D341Med (cell line): ENCODE measurements at regions not wholly inside any gene's neighbourhood (a gene's known extent, or its start where the extent isn't known, plus 50 kb on each side); places are given as distances from the start of the nearest gene placed in this dataset.

Experiments used
- DNase-seq: peaks from one replicate; pipeline ENCODE4 v3.0.0; 2012; ENCODE audit warnings: low spot score

- DNase-seq: no peak
Observed at GRCh38 chr2:226078666-226079065, 679.2 kb downstream of the NYAP2 start.

DNA sequence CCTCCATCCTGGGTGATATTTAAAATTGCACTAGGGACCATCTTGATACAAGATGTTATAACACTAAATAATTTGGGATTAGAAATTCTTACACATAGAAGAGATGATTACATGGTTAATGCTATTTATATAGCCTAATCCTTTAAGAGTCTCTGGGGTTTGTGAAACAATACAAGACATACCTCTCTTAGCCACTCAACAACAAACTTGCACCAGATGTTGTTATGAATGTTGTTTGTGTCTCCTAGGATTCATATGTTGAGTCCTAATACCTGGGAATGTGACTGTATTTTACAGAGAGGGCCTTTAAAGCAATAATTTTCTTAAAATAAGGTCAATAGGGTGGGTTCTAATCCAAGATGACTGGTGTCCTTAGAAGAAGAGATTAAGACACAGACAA lies 678.3 kb downstream of the NYAP2 start:
- no peak for DNase-seq

- no peak for DNase-seq
Observed at GRCh38 chr2:226077031-226077430, 677.5 kb downstream of the NYAP2 start.

GRCh38 chr2:226076529-226076928 lies 677.0 kb downstream of the NYAP2 start:
- no peak for DNase-seq

- no peak for DNase-seq
Observed at GRCh38 chr2:226074391-226074790, 674.9 kb downstream of the NYAP2 start.

DNA sequence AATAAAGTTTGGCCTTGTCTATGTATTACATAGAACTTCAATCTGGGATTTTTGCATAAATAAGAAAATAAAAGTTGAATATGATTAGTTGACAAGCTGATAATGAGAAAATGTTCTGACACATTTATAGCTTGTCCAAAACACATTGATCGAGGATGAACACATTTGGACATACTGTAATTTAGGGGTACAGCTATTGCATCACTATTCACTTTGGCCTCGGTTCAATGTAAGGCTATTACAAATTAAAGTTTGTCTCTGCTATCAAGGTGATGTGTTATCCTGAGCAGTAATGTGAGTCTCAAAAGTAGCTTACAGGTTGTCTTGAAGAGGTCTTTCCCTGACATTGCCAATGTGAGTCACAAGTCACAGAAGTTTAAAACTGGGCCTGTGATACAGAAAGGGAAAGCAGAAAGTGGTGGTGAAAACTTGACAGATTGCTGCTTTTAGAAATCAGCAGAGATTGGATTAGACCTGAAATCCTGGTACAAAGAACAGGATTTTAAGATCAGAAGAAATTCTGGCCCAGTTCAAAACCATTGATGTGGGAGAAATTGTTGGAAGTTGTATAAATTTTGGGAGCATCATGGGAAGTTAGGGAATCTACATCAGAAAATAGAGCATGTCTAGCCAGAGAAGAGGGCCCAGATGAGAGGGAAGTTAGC lies 674.1 kb downstream of the NYAP2 start:
- DNase-seq: no peak

DNA sequence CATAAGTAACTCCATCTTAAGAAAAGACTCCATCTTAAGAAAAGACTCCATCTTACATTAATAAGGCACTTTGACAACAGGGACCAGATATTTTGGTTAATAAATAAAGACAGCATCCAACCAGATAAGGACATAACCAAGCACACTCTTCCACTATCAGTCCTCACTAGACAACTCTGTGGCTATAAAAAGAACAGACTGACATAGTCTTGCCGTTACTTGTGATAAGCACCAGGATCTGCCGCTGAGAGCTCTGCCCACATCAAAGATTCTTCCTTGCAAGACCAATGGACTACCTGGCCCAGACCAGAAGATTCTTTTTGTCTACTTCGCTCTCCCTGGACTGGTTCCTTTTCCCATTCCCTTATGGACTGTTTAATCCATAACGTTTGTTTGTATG lies 667.4 kb downstream of the NYAP2 start:
- no peak for DNase-seq

DNA sequence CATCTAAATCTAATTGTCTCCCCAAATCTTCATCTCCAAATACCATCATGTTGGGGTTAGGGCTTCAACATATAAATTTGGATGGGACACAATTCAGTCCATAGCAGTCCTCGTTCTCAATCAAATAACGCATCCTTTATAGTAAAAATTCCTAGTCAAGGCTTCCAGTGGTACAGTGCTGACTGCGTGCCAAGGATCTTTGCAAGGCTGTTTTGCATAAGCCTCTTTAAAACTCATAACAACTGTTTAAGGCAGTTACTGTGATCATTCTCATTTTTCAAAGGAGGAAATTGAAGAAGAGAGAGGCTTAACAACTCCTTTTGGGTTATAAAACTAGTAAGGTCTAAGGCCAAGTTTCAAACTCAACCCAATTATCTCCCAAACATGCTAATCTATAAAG lies 666.9 kb downstream of the NYAP2 start:
- DNase-seq: no peak

- no peak for DNase-seq
Observed at GRCh38 chr2:226064932-226065570, 665.5 kb downstream of the NYAP2 start.

DNA sequence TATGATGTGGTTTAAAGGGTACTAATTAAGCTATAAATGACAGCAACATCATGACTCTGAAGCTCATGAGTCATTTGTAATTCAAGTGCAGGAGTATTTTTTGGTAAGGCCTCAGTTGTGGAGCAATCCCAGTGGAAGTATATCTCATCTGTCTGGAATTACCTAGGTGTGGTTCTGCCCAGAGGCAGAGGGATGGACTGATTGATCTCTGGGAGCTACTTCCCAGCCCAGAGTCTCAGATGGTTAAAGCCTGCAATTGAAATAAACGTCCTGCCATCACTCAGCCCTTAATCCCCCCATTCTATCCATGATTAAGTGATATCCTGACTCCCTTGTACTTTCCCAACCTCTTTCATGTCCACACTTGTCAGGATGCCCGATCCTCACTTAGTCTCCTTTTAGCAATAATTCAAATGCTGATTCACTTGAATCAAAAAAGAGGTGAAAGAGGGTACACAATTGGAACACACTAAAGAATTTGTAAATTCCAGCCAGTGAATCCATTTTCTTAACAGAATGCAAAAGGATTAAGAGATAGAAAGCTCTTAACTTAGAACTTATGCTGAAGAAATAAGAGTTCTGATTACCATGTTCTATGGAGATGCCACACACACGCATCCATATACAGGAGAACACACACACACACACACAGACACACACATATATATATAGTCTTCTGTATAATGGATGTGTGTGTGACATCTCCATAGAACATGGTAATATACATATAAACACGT lies 664.4 kb downstream of the NYAP2 start:
- DNase-seq: no peak

DNA sequence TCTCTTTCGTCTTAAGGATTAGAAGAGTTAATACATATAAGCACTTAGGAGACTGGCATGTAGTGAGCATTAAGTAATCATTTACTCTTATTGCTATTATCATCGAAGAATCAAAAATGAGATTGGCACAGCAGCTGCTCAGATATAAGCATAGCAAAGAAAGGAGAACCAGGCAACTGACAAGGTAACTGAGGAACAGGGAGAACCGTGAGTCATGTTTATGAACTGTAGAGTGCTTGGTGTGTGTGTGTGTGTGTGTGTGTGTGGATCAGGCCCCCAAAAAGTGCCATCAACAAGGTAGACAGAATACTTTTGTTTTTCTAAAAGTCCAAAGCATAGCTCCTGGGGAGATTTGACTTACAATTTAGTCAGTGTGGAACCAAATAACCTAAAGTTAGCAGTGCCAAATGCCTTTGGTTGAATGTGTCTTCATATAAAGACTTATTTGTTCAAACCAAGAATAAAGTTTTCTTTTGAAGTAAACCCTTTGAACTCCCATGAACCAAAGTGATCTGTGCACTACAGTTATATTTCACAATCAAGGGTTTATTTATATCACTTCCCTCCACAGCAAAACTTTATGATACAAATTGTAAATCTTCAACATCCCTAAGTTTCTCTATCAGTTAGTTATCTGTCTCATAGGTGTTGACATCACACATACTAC lies 660.6 kb downstream of the NYAP2 start:
- DNase-seq: no peak

- DNase-seq: no peak
Observed at GRCh38 chr2:226057914-226058313, 658.4 kb downstream of the NYAP2 start.

DNA sequence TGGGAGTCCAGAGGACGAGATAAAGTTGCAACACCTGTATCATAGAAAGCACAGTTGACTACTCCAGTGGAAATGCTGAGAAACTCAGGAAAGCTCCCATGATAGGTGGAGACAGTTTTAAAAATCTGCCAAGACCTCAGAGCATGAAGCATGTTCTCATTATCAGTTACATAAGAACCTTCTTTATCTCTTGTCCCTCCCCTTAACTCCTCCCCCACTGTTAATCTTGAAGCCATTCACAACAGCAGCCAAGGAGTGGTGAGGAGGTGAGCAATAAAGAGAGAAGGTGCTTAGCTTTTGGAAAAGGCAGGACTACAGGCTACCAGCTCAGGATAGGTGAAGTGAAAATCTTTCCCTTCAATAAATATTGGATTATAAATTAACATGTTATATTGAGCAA lies 657.9 kb downstream of the NYAP2 start:
- DNase-seq: no peak

DNA sequence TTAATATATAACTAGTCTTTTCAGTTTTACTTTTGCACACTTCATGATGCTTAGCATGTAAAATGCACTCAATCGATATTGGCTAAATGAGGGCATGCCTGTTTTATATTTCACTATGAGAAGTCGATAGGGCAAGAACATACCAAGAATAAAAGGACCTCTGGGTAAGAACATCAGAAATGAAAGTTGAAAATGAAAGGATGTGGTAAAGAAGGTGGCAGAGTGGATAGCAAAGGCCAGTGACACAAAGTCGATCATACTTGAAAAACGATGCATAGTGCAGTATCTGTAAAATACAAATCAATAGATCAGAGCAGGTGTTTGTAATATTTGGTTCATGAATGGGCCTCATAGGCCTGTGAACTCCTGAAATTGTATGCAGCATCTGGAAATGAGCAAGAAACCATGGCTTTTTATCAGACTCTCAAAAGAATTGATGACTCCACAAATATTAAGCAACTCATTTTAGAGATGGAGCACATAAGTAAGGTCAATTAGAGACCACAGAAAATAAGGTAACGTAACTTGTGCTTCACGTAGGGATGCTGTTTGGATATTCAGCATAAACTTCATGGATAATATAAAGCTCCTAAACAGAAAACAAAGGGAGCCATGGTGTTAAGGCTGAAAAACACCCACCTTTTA lies 653.4 kb downstream of the NYAP2 start:
- DNase-seq: no peak

GRCh38 chr2:226050822-226051221 lies 651.3 kb downstream of the NYAP2 start:
- DNase-seq: no peak

GRCh38 chr2:226048611-226049010 lies 649.1 kb downstream of the NYAP2 start:
- no peak for DNase-seq

GRCh38 chr2:226045080-226045479 lies 645.6 kb downstream of the NYAP2 start:
- no peak for DNase-seq

DNA sequence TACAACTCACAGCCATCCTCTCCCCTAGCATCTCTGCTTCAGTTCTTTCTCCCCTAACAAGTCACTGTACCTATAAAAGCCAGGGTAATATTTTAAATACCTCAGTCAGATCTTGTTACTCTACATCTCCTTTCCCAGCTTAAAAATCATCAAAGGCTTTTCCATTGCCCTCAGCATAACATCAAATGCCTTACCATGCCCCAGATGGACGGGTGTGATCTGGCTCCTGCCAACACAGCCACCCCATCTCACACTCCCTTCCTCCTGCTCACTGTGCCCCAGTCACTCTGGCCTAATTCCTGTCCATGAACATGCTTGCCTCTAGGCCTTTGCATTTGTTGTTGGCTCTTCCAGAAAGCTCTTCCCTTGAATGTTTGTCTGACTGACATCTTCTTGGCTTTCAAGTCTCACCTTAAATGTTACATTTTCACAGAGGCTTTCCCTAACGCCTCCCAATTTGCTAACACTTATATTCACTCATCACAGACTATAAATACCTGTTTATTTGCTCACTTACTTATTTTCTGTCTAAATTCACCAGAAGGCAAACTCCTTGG lies 640.9 kb downstream of the NYAP2 start:
- DNase-seq: no peak

DNA sequence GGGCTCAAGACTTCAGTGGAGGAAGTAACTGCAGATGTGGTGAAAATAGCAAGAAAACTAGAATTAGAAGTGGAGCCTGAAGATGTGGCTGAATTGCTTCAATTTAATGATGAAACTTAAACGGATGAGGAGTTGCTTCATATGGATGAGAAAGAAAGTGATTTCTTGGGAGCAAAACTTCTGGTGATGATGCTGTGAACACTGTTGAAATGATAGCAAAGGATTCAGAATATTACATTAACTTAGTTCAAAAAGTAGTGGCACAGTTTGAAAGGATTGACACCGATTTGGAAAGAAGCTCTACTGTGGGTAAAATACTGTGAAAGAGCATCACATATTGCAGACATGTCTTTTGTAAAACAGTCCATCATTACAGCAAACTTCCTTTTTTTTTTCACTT lies 638.0 kb downstream of the NYAP2 start:
- DNase-seq: no peak

- no peak for DNase-seq
Observed at GRCh38 chr2:226031647-226032501, 632.4 kb downstream of the NYAP2 start.
